HG02678 (cell line): ENCODE measurements at regions not wholly inside any gene's neighbourhood (a gene's known extent, or its start where the extent isn't known, plus 50 kb on each side); places are given as distances from the start of the nearest gene placed in this dataset.

ENCODE experiments used
- ATAC-seq: cut with Tn5 transposase; IDR thresholded peaks from one replicate; pipeline ENCODE4 v1.9.1; 2021; ENCODE audit warnings: mild to moderate bottlenecking, moderate library complexity; ENCODE audit not compliant: unreplicated experiment

DNA sequence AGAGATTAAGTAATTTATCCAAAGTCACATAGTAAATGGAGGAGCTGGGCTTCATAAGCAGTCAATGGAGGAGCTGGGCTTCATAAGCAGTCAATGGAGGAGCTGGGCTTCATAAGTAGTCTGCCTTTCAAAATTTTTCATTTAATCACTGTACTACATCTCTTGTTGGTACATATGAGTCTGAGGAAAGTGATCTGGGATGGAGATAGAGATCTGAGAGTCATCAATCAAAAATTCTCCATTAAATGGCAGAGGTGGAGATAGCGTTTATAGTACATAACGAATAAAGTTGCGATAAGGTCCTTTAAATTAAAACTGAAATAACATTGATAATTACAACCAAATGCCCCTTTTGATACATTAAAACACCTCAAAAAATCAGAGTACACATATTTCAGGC, 189.3 kb downstream of the KLF5 start:
- no peak for ATAC-seq

DNA sequence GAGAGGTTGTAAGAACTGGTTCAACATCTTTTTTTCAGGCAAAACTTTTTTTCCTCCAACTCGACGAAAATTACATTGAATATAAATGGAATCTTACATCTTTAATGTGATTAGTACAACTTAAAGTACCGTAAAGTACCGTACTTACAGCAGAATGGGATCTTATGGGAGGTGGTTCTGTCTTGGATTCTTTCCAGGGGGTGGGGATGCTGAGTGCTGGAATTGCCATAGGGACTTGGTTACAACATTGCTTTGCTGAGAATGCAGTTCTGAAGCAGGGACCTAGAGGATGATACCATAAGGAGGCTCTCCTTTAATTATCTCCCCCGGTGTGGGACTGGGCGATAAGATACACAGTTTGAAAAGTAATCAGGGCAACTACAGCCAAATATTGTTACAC, 186.4 kb downstream of the KLF5 start:
- no peak for ATAC-seq

DNA sequence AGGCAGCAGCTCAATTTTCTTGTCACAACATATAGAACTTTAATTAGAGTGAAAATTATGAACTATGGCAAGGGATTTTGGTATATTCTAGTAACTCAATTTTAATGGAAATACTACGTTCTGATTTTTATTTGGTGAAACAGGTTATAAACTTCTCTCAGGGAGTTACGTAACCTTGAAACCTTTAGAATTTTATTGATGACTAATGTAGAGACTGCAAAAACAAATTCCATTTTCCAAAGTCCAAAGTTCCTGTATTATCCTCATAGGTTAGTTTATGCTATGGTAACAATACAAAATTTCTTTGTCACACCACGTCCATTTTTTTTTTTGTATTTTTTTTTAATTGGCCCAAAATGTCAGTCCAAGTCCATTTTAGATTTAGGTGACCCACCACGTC, 185.7 kb downstream of the KLF5 start:
- no peak for ATAC-seq

DNA sequence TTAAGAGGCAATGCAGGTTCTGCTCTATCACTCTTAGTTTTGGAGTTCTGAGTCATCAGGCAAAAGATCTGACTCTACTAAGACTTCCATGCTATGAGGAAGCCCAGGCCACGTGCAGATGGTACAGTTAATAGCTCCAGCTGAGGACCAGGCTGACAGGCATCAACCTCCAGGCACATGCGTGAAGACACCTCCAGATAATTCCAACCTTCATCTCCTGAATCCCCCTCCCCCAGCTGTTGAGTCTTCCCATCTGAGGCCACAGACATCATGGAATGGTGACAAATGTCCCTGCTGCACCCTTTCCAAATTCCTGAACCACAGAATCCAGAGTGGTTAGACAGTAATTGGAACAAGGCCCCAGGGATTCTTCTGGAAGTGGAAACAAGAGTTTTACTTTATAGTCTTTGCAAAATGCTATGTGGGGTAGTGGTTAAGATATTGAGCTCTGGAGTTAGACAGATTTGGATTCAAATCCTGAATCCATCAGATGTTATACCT, 183.8 kb downstream of the KLF5 start:
- no peak for ATAC-seq

DNA sequence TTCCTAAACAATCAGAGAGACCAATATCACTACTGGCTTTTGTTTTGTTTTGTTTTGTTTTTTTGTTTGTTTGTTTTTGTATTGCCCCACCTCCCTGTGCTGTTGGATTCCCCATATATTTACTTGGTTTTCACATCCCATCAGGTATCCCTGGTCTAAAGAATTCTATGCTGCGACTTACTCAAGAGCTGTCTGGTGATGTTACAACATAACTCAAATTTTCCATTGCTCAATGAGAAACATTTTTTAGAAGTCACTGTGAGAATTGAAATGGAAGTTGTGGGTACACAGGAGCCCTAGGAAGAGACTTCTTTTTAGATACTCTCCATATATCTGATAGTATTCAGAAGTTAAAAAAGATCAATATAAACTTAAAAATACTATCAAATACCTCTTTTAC, 181.4 kb downstream of the KLF5 start:
- ATAC-seq = no peak

DNA sequence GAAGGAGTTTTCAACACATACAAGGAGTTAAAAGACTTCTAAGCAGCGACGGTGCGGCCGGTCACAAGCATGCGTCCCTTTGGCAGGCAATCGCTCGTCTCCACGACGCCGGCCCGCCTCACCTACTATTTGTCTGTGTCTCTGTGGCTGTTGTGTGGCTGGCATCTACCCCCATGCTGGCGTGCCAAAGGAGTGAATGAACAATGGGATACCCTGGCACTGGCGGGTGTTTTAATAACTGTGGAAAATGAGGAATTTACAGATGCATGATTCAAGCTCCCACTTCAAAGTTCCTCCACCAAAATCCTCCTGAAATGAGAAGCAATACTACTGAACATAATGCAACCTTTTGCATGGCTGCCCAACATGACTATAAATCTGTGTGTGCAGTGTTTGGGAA, 176.6 kb downstream of the KLF5 start:
- ATAC-seq = no peak

DNA sequence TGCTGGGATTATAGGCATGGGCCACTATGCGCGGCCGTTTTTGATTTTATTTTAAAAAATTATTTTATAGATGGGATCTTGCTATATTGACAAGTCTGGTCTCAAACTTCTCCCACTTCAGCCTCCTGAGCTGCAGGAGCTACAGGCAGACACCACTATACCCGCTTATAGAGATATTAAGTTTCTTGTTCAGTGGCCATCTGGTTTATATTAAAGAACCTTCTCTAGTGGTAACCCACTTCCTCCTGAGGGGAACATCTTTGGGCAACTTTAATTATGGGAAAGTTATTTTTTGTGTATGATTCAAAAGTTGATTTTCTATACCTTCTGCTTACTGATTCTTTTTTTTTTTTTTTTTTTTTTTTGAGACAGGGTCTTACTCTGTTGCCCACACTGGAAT, 172.7 kb downstream of the KLF5 start:
- no peak for ATAC-seq

DNA sequence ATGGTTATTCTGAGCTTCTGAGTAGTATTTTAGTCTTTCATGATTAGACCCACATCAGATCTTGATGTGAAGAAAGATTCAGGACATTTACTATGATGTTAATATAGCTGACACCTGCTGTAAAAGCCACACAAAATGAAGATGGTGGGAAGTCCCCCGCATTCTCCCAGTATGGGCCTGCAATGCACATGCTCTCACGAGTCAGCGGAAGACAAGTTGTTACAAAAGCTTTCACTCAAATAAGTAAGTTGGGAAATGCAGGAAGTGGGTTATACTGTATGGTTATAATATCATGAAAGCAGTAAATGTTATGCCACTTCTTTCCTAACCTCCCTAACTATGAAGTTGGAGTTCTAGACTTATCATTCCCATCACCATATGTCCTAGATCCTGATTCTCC, 171.9 kb downstream of the KLF5 start:
- ATAC-seq = no peak

DNA sequence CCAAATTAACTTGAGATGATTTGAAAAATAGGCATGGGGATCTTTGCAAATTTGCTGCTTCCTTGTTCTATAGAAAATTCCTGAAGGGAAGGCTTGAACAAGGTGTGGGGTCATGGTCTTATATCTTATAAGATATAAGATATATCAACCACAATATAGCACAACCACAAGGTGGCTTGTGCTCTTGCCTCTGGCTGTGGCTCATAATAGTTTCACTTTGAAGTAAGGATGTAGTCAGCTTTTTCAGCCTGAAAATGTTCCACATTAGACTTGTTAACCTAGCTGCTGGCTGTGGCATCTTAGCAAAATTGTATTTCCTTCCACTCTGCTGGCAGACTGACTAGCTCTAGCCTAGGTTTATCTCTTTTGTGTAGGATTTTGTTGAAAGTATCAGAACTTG, 169.7 kb downstream of the KLF5 start:
- ATAC-seq = no peak

DNA sequence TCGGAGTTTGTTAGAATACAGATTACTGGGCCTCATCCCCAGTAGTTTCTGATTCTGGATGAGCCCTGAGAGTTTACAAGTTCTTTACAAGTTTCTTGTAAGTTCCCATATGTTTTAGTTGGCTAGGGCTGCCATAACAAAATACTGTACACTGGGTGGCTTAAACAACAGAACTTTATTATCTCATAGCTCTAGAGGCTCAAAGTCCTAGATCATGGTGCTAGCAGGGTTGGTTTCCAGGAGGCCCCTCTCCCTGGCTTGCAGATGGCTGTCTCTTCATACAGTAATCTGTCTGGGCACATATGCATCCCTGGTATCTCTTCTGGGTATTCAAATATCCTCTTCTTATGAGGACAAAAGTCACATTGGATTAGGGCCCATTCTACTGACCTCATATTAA, 167.2 kb downstream of the KLF5 start:
- ATAC-seq = no peak

DNA sequence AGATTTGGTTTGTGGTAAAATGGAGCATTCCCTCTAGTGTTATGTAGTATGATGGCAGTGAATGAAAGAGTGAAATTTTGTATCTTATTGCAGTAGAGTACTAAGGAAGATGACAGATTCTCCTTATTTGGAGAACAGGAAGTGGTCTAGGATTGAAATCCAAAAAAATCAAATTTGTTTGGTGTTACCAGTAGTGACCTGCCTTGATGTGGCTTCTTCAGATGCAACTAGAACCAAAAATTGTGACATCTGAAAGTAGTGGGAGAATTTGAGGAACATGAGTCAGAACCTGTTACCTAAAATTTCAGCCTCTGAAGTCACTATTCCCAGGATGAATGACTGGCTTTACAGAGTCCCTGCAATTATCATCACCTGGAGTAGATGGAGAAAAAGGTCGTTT, 165.9 kb downstream of the KLF5 start:
- ATAC-seq = no peak

DNA sequence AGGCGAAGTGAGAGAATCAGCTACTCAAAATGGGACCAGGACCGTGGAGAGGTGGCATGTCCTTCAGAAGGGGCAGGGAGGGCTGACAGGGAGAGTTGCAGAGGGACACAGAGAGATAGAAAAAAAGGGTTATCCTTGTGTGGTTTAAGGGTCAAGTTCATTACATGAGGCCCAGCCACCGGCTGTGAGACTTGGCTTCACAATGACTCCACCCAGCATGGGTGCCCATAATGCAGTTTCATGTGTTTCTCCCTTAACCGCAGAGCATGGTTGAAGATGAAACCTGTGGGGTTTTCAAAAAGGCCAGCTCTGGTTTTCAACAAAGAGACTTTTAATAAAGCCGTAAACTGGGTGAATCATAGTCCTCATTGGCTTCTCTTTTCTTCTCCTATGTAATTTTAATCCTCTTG, 164.6 kb downstream of the KLF5 start:
- peak; percentile 98 for ATAC-seq

DNA sequence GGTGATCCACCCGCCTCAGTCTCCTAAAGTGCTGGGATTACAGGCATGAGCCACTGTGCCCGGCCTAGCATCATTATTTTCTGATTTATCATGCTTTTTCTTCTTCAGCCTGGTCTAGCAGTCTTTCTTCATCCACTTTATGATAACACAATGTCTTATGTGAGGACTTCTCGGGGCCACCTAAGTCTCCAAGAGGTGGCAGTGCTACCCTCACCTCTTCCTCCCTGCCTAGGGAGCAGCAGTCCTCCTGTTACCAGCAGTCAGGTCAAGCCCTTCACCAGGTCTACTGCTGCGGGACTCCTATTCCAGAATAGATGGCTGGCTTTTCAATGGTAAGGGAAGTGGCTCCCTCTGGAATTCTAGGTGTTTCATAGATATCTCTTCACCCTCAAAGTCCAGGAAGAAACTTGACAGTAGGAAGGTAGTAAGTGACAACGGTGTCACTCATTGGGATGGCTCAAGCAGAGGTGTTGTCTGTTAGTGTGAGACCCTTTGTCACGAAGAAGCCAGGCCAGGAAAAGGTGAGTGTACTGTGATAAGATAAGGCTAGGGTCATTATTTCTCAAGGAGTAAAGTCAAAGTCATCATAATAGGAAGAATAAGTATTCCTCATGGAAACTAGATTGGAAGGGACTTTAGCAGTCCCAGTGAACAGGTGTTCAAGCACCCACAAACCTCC, 164.0 kb downstream of the KLF5 start:
- no peak for ATAC-seq

DNA sequence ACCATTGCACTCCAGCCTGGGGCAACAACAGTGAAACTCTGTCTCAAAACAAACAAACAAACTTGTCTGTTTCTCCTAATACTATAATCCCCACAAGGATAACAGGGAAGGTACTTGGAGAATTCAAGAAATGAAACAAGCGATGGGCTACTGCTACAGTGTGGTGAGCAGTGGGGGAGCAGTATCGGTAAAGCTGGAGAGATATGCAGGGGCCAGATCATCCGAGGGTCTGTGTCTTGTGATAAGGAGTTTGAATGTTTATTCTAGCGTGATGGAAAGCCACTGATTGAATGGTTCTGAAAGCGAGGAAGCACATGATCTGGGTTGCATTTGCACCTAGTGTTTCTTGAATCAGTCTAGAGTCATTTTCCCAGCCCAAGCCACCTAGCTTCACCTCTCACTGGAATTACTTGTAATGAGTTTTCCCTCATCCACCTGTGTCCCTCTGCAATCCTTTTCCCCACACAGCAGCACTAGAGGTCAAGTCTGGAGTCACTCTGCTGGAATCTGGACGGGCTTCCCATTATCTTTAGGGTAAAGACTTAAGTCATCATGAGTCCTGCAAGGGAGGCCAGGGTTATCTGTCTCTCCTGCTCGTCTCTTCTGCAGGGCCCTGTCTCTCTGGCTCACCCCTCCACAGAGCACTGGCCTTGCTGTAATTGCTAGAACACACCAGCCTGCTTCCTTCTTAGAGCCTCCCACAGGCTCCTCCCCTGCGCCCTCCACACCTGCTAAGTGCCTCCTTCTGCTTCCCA, 162.3 kb downstream of the KLF5 start:
- ATAC-seq = no peak

DNA sequence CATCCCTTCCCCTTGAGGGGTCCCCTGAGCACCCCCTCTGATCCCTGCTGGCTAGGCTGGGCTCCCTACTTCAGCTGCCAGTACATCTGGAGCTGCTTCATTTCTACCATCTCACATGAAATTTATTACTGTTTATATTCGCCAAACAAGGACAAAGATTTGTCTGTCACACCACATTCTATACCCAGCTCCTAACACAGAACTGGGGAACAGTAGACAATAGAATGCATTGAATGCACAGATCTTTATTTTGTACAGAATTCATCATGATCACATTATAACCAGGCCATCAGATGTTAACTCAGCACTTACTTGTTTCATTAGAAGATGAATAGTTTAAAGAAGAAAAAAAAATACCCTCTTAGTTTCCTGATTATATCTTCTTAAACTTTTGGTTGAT, 159.4 kb downstream of the KLF5 start:
- ATAC-seq = no peak

DNA sequence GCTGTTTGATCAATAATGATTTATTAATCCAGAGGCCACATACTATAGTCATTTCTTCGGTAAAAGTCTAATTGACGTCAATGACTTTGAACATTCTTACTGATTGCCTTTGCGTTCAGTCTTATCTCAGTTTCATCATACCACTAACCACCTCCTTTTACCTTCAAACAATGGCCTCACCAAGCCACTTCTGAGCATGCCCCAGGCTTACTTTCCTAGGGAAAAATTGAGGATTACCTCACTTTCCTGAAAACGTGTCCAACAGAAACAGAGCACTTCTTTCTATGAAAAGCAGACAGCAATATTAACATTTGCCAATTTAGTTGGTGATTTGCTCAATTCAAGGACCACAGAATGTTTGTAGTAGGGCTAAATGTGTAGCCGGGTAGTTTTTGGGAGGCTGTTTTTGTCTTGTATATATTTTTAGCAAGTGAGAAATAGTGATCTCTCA, 157.6 kb downstream of the KLF5 start:
- ATAC-seq = no peak

DNA sequence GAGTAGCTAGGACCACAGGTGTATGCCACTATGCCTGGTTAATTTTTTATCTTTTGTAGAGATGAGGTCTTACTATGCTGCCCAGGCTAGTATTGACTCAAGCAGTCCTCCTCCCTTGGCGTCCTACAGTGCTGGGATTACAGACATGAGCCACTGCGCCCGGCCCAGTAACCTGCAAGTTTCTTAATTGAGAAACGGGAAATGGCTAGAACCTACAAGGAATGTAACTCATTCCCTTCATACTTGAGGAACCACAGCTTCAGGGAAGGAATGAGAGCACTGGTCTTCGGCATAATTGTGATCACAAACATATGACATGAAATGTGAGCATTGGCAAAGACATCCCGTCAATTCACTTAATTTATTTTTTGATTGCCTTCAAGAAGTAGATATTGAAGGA, 157.0 kb downstream of the KLF5 start:
- ATAC-seq = no peak

DNA sequence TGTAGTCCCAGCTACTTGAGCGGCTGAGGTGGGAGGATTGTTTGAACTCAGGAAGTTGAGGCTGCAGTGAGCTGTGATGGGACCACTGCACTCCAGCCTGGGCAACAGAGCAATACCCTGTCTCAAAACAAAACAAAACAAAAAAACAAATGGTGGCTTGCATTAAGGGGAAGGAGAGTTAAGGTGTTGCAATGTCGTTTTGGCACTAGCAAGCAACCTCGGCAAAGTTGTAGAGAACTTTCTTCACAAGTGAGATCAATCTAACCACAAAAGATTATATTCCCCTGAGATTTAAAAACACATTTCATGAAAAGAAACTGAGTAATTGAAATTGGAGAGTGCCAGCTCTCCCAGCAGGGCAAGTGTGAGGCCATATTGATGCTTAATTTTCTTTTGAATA, 153.7 kb downstream of the KLF5 start:
- ATAC-seq = no peak

DNA sequence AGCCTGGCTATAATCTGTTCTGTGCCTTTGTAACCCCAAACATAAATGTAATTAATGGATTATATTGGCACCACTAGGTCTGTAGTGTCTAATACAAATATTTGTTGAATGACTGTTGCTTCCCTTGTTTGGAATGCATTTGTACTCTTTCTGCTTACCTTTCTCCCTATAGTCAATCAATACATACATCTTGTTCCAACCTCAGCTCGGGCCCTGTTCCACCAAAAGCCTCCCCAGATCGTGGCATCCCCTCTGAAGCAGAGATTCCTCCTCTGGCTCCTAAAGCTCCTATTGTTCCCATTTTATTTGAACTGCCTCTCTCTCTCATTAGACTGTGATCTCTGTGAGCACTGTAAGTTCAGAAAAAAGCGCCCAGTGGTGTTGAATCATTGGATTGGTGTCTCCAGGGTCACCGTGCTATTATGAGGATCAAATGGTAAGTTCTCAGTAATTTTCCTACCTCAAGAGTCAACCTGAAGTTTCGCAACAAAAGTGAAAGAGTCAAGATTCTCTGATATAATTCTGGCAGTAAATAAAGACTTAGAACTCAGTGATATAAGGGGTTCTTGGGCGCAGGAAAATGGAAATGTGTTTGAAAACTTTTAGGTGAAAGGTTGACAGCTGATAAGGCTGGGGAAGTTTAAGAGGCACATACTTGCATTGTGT, 151.5 kb downstream of the KLF5 start:
- ATAC-seq = no peak

DNA sequence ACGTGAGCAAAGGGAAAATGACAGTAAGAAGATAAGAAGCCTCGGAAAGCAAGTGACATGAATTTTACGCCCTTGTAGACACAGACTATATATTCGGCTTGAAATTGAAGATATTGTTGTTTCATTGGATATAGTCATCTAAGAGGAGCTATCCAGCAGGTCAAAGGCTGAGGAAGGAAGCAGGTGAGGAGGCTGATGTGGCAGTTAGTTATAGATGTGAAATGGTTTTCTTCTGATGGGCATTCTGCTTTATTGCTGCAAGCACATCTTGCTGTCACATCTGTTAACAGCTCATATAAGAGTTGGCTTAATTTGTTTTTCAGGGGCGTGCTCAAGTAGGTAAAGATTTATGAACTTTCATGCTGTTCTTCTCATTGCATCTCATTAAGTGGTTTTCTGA, 146.1 kb downstream of the KLF5 start:
- no peak for ATAC-seq

DNA sequence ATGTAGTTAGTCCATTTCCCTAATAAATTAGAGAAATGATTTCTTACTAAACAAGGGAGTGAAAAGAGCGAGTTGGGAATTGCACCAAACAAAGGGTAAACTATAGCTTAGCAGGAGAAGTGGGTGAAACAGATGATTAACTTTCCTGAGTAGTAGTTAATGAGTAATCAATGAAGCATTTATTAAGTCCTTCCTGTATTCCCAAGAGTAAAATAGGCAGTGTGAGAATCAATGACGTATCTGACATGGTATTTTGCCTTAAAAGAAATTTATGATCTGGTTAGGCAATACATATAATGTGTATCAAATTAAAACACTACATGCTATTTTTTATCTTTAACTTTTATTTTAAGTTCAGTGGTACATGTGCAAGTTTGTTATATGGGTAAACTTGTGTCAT, 142.8 kb downstream of the KLF5 start:
- ATAC-seq = no peak

DNA sequence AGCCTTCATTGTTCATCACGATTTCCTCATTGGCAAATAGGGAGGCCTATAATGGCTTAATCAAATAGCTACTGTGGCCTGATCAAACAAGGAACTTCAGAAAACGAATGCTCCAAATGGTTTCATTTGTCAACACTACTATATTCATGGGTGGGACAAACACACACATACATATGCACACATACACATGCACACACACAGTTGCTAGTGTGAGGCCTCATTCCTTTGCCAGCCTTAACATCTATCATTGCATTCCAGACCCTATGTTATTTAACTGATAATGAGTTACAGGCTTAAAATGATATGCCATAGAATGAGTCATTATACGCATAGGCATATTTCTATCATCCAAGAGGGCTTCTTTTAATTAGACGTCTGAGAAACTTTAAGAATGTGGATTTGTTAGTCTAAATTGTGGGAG, 140.2 kb downstream of the KLF5 start:
- ATAC-seq = no peak
